Epithelial cell of esophagus (primary cell): ENCODE measurements at regions not wholly inside any gene's neighbourhood (a gene's known extent, or its start where the extent isn't known, plus 50 kb on each side); places are given as distances from the start of the nearest gene placed in this dataset.

Experiments used
- DNase-seq: peaks from one replicate; pipeline ENCODE4 v3.0.0; 2010; ENCODE audit warnings: low read depth
- H3K4me3 ChIP-seq: 2 replicates; pipeline ENCODE4 v1.5.1; 2011; ENCODE audit warnings: mild to moderate bottlenecking, low read length, control low read depth
- CTCF ChIP-seq: IDR thresholded peaks from 2 replicates; pipeline ENCODE4 v1.5.1; 2011; ENCODE audit warnings: low read depth, mild to moderate bottlenecking, low read length, control low read depth, inconsistent platforms; ENCODE audit not compliant: insufficient read depth; ENCODE audit errors: missing control alignments

GRCh38 chr11:95711162-95711944 is 78.2 kb downstream of the FAM76B start:
- TF ChIP-seq CTCF: no peak
- no peak overlapping the region for H3K4me3 ChIP-seq
- no peak for DNase-seq

DNA sequence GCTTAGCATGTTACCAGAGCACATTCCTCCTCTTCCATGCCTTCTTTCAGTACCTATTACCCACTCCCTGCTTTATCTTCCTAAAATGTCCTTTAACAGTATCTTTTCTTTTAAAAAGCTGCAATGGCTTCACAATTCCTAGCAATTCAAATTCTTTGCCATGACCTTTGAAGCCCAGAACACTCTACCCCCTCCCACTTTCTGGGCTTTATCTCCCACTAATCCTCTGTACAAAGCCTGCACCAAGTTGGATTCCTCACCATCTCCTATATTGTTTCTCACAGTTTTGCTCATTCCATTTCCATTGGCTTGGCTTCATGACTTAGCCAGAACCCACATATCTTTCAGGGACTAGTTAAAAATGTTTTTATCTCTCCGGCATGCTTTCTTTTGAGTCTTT is 80.9 kb downstream of the FAM76B start:
- DNase-seq: no peak
- H3K4me3 ChIP-seq: no peak overlapping the region
- no peak for TF ChIP-seq CTCF

DNA sequence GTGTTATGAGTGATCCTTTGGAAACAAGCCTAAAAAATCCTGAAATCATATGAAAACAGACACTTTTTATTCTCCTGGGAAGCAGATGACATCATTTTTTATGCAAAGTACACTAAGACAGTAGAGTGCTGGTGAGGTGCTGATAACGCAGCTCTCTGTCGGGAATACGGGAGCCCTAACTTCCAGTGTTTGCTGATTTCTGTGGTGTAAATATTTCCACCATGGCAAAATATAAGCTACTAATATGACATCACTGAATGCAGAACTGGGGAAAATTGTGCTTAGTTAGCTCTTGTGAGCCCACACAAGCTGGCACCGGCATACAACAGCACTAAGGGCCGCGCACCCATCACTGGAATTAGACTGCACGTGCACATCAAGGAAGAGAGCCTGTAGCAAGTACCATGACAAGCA is 82.6 kb downstream of the FAM76B start:
- DNase-seq: no peak
- no peak overlapping the region for H3K4me3 ChIP-seq
- no peak for TF ChIP-seq CTCF

GRCh38 chr11:95705485-95706124 is 84.0 kb downstream of the FAM76B start:
- no peak overlapping the region for H3K4me3 ChIP-seq
- peak; percentile 91 for DNase-seq
- TF ChIP-seq CTCF: peak; percentile 98

DNA sequence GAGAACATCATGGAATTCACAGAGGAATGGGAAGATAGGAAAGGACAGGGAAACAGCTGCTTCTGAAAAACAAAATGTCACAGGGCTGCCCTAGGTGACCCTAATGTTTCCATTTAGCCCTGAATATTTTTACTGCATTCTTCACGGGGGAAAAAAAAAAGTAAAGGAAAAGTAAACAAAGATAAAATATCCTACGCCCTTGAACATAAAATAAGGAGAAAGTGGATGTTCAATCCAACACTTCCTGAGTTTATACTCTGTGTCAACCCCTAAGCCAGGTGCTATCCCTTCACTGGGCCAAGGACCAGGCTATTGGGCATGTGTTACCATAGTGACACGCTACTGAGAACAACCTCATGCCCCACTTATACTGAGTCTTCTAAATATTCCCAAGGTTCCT is 84.7 kb downstream of the FAM76B start:
- H3K4me3 ChIP-seq: no peak overlapping the region
- no peak for TF ChIP-seq CTCF
- DNase-seq: no peak

DNA sequence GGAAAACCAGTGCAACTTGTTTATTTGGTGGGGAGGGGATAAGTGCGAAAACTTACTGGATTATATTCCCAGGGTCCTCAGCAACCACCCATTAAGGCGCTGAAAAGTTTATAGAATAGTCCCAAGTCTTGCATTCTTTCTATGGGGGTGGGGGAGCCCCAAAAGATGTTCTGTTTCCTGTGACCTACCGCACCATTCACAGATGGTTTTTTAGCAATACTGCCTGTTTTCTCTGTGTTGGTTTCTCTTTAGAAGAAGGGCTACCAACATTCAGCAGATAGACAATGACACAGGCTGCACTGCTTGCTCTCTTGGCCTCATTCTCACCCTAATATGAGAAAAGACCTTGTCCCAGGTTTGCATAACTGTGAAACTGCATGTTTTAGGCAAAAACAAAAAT is 86.5 kb downstream of the FAM76B start:
- DNase-seq: no peak
- no peak overlapping the region for H3K4me3 ChIP-seq

More for the DNA sequence above, 86.5 kb downstream of the FAM76B start:
- no peak for TF ChIP-seq CTCF
